ENCODE measurements at regions not wholly inside any gene's neighbourhood (a gene's known extent, or its start where the extent isn't known, plus 50 kb on each side); places are given as distances from the start of the nearest gene placed in this dataset.

- no peaks in the 10 kb centered on the region for H3K4me1 ChIP-seq (ENCODE audit: low read depth, poor library complexity, severe bottlenecking)
- no peak overlapping the region for H3K9ac ChIP-seq
- no peak overlapping the region for H2AFZ ChIP-seq (ENCODE audit: low read depth)
- no peaks in the 10 kb centered on the region for H4K20me1 ChIP-seq (ENCODE audit: insufficient read depth)
- H3K4me2 ChIP-seq, result no peak overlapping the region
- no peak overlapping the region for H3K4me3 ChIP-seq (IDR thresholded peaks at IDR 0.05; ENCODE audit: insufficient read depth, low read depth, low read length)
- TF ChIP-seq, protein P1, sequence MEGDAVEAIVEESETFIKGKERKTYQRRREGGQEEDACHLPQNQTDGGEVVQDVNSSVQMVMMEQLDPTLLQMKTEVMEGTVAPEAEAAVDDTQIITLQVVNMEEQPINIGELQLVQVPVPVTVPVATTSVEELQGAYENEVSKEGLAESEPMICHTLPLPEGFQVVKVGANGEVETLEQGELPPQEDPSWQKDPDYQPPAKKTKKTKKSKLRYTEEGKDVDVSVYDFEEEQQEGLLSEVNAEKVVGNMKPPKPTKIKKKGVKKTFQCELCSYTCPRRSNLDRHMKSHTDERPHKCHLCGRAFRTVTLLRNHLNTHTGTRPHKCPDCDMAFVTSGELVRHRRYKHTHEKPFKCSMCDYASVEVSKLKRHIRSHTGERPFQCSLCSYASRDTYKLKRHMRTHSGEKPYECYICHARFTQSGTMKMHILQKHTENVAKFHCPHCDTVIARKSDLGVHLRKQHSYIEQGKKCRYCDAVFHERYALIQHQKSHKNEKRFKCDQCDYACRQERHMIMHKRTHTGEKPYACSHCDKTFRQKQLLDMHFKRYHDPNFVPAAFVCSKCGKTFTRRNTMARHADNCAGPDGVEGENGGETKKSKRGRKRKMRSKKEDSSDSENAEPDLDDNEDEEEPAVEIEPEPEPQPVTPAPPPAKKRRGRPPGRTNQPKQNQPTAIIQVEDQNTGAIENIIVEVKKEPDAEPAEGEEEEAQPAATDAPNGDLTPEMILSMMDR (conservative IDR thresholded peaks at IDR 0.05; ENCODE audit: low read depth, low read length), result no peak
- H3K27me3 ChIP-seq (ENCODE audit: insufficient read depth, low read depth), result no peaks in the 10 kb centered on the region
- H3K36me3 ChIP-seq (ENCODE audit: insufficient read depth), result no peaks in the 10 kb centered on the region
- no peak overlapping the region for H3K27ac ChIP-seq
- H3K79me2 ChIP-seq (ENCODE audit: insufficient read depth, low read depth), result no peaks in the 10 kb centered on the region
Measured at GRCh38 chr14:66345986-66346385, 140.2 kb upstream of the CCDC196 start.

DNA sequence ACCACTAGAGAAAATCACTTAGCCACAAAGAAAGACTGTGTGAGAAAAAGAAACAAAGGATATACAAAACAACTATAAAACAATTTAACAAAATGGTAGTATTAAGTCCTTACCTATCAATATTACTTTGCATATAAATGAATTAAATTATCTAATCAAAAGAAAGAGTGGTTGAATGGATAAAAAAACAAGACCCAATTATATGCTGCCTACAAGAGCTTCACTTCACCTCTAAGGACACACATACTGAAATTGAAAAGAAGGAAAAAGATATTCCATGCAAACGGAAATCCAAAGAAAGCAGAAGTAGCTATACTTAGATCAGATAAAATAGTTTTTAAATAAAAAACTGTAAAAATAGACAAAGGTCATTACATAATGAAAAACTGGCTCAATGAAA lies 134.9 kb upstream of the CCDC196 start:
- Histone ChIP-seq H3K27me3 (ENCODE audit: insufficient read depth, low read depth) (no peaks in the 10 kb centered on the region), H3K4me1 (ENCODE audit: low read depth, poor library complexity, severe bottlenecking) (no peaks in the 10 kb centered on the region), H4K20me1 (ENCODE audit: insufficient read depth) (no peaks in the 10 kb centered on the region), H3K79me2 (ENCODE audit: insufficient read depth, low read depth) (no peaks in the 10 kb centered on the region), H3K4me2 (no peak overlapping the region), H2AFZ (ENCODE audit: low read depth) (no peak overlapping the region), H3K4me3 (IDR thresholded peaks at IDR 0.05; ENCODE audit: insufficient read depth, low read depth, low read length) (no peak overlapping the region), H3K36me3 (ENCODE audit: insufficient read depth) (no peaks in the 10 kb centered on the region), H3K9ac (no peak overlapping the region), H3K27ac (no peak overlapping the region)
- TF ChIP-seq, protein P1 (conservative IDR thresholded peaks at IDR 0.05; ENCODE audit: low read depth, low read length), result no peak

DNA sequence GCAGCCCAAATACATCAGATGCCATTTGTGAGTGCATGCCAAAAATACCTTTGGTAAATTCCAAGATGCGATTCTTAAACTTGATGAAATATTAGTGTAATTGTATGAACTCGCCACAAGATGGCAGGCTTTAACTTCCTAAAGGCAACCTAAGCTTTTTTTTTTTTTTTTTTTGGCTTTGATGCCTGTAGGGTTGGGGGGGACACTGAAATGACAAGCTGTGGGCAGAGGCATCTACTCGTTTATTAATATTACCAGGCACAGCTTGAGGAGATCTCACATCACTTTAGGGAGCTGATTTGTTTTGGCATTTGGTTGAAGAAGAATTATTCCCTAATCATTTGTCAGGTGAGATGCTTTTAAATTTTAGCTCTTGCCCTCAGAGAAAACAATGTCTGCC lies 126.7 kb upstream of the CCDC196 start:
- Histone ChIP-seq H3K9ac (no peak overlapping the region), H3K27me3 (ENCODE audit: insufficient read depth, low read depth) (no peaks in the 10 kb centered on the region), H3K27ac (no peak overlapping the region), H3K4me3 (IDR thresholded peaks at IDR 0.05; ENCODE audit: insufficient read depth, low read depth, low read length) (no peak overlapping the region), H3K4me1 (ENCODE audit: low read depth, poor library complexity, severe bottlenecking) (no peaks in the 10 kb centered on the region), H3K4me2 (no peak overlapping the region), H4K20me1 (ENCODE audit: insufficient read depth) (no peaks in the 10 kb centered on the region), H3K36me3 (ENCODE audit: insufficient read depth) (no peaks in the 10 kb centered on the region), H3K79me2 (ENCODE audit: insufficient read depth, low read depth) (no peaks in the 10 kb centered on the region), H2AFZ (ENCODE audit: low read depth) (no peak overlapping the region)
- TF ChIP-seq, protein P1 (conservative IDR thresholded peaks at IDR 0.05; ENCODE audit: low read depth, low read length), result peak; percentile 76

DNA sequence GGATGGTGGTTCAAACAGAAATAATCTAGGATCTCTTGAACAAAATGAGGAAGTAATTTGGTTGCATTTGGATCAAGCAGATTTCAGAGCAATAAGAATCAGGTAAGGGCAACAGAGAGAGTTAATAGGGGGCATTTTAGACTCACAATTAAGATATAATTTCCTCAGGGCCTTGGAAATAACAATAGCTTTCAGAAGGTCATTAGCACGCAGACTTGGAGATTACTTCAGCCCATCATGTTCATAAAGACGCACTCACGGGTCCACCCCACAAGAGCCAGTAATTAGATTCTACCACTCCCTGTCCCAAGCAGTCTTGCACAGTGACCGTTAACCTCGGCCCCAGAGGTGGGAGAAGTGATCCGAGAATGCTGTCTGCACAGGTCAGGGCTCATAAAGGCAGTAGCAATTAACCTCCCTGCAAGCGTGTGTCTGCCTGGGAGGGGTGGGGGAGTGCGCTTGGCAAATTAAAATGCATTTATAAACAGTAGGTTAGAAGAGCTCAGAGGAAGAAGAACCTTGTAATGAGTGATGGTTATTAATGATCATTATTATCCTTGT lies 125.7 kb upstream of the CCDC196 start:
- H3K36me3 ChIP-seq (ENCODE audit: insufficient read depth), result no peaks in the 10 kb centered on the region
- no peak overlapping the region for H3K9ac ChIP-seq
- TF ChIP-seq, protein P1 (conservative IDR thresholded peaks at IDR 0.05; ENCODE audit: low read depth, low read length), result no peak
- H3K79me2 ChIP-seq (ENCODE audit: insufficient read depth, low read depth), result no peaks in the 10 kb centered on the region
- no peak overlapping the region for H3K4me2 ChIP-seq
- no peaks in the 10 kb centered on the region for H3K27me3 ChIP-seq (ENCODE audit: insufficient read depth, low read depth)
- H2AFZ ChIP-seq (ENCODE audit: low read depth), result no peak overlapping the region
- no peaks in the 10 kb centered on the region for H4K20me1 ChIP-seq (ENCODE audit: insufficient read depth)
- no peaks in the 10 kb centered on the region for H3K4me1 ChIP-seq (ENCODE audit: low read depth, poor library complexity, severe bottlenecking)
- H3K27ac ChIP-seq, result no peak overlapping the region
- H3K4me3 ChIP-seq (IDR thresholded peaks at IDR 0.05; ENCODE audit: insufficient read depth, low read depth, low read length), result no peak overlapping the region

Data from KMS-11 (cell line).